ENCODE measurements at regions not wholly inside any gene's neighbourhood (a gene's known extent, or its start where the extent isn't known, plus 50 kb on each side); places are given as distances from the start of the nearest gene placed in this dataset.

- POLR2A ChIA-PET = no interaction called here
- no peak for DNase-seq (ENCODE audit: extremely low spot score)
- CTCF ChIA-PET = interaction anchor here (1.5 kb wide), 1 partner anchor 34 kb away, joined by 3 read pairs; no protein-coding TSS in a partner anchor
- no peak for TF ChIP-seq CTCF (IDR thresholded peaks at IDR 0.05; ENCODE audit: control extremely low read depth, extremely low read depth, low read depth, missing control alignments)
Measured at GRCh38 chr5:123710031-123710430, 198.1 kb downstream of the CSNK1G3 start.

DNA sequence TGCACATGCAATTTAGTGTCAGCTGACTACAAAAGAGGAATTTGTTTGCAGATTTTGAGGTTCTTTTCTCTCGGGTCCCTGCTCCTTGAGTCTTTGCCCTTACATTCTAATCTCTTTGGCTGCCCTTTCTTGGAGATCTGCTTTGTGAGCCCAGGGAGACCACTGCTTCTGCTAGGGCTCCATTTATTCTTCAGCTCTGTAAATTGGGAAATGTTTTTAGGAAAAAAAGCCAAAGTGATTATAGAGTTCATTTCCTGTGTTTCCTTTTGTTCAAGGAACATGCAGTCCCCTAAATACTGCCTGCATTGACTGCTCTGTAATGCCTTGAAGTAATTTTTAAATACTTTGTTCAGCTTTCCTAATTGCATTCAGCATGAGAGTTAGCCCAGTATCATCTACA lies 197.4 kb downstream of the CSNK1G3 start:
- CTCF ChIA-PET = interaction anchor here (1.5 to 1.7 kb wide), 2 partner anchors 11 to 34 kb away, joined by 3 to 5 read pairs; no protein-coding TSS in a partner anchor
- POLR2A ChIA-PET = no interaction called here

GRCh38 chr5:123708074-123708806 lies 196.3 kb downstream of the CSNK1G3 start:
- ChIA-PET POLR2A (no interaction called here), CTCF (interaction anchor here (1.7 kb wide), 1 partner anchor 10 kb away, joined by 5 read pairs; no protein-coding TSS in a partner anchor)
- no peak for DNase-seq (ENCODE audit: extremely low spot score)
- TF ChIP-seq CTCF (IDR thresholded peaks at IDR 0.05; ENCODE audit: control extremely low read depth, extremely low read depth, low read depth, missing control alignments) = no peak

More for the DNA sequence above, 197.4 kb downstream of the CSNK1G3 start:
- DNase-seq (ENCODE audit: extremely low spot score) = no peak
- TF ChIP-seq CTCF (IDR thresholded peaks at IDR 0.05; ENCODE audit: control extremely low read depth, extremely low read depth, low read depth, missing control alignments) = no peak

GRCh38 chr5:123706531-123706930 lies 194.6 kb downstream of the CSNK1G3 start:
- CTCF ChIA-PET = no interaction called here
- TF ChIP-seq CTCF (IDR thresholded peaks at IDR 0.05; ENCODE audit: control extremely low read depth, extremely low read depth, low read depth, missing control alignments) = no peak
- POLR2A ChIA-PET = no interaction called here
- DNase-seq (ENCODE audit: extremely low spot score) = no peak

DNA sequence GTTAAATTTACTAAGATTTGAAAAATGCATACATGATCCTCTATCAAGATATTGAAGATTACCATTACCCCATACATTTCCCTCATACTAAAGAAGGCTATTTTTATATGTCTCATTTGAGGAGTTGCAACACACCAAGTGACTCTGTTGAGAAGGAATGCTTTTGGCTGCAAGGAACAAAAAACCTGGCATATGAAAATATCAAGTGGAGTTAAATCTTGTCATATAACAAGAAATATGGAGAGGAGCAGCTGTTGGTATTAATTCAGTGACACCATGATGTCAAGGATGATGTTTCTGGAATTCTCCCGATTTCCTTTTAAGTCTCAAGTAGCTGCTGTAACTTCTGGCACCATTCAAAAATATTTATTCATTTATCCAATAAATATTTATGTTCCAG lies 193.8 kb downstream of the CSNK1G3 start:
- DNase-seq (ENCODE audit: extremely low spot score) = no peak
- CTCF ChIA-PET = interaction anchor here (1.1 kb wide), 1 partner anchor 19 kb away, joined by 3 read pairs; no protein-coding TSS in a partner anchor
- no peak for TF ChIP-seq CTCF (IDR thresholded peaks at IDR 0.05; ENCODE audit: control extremely low read depth, extremely low read depth, low read depth, missing control alignments)
- POLR2A ChIA-PET = no interaction called here

DNA sequence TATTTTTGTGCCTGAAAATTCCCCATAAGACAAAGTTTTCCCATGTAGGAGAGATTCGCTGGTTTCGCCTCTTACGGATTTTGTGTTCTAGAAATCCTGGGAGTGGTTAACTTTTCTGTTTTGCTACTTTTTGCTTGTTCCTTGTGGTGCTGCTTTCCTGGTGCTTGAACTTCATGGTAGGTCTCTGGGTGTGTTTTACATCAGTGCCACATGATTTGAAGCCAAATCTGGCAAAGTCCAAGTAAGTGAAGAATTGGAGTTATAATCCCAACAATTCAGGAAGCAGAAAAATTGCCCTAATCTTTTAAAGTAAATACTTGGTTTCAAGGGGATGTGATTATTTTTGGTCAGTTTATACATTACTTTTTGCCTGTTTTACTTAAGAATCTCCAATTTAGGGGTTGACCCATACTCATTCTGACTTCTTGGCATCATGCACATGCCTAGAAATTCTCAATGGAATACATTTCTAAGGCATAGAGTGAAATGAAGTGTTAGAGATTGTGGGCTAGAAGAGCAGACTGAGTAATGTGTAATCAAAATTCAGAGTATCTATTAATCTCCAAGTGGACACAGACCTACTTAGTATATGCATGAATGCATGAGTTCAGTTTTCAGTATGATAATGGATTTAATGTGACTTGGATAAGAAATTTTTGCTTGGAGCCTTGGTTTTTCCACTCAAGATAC lies 189.7 kb downstream of the CSNK1G3 start:
- no peak for DNase-seq (ENCODE audit: extremely low spot score)
- ChIA-PET CTCF (interaction anchor here (1.5 kb wide), 1 partner anchor 14 kb away, joined by 3 read pairs; no protein-coding TSS in a partner anchor), POLR2A (no interaction called here)

More for the DNA sequence above, 189.7 kb downstream of the CSNK1G3 start:
- TF ChIP-seq CTCF (IDR thresholded peaks at IDR 0.05; ENCODE audit: control extremely low read depth, extremely low read depth, low read depth, missing control alignments) = no peak
